Loucy (cell line): ENCODE measurements at regions not wholly inside any gene's neighbourhood (a gene's known extent, or its start where the extent isn't known, plus 50 kb on each side); places are given as distances from the start of the nearest gene placed in this dataset.

Experiments used
- H2AFZ ChIP-seq: fragments of 200-600 bp; sonication (generic); 2 replicates; pipeline ENCODE4 v1.6.0; 2016; ENCODE audit warnings: antibody characterized with exemption, mild to moderate bottlenecking, low read length, moderate library complexity
- H3F3A ChIP-seq: fragments of 200-600 bp; 2 replicates; pipeline ENCODE4 v1.6.0; 2016; ENCODE audit warnings: antibody characterized with exemption, low read depth, mild to moderate bottlenecking
- H3K27me3 ChIP-seq: fragments of 200-600 bp; sonication (generic); 2 replicates; pipeline ENCODE4 v1.6.1; 2014; ENCODE audit warnings: low read length, mild to moderate bottlenecking; ENCODE audit not compliant: insufficient read depth, poor library complexity, severe bottlenecking
- H3K36me3 ChIP-seq: fragments of 200-600 bp; sonication (generic); 2 replicates; pipeline ENCODE4 v1.6.1; 2016; ENCODE audit warnings: low read length; ENCODE audit not compliant: insufficient read depth
- H3K4me1 ChIP-seq: fragments of 200-600 bp; sonication (generic); 2 replicates; pipeline ENCODE4 v1.5.1; 2014; ENCODE audit warnings: low read length, mild to moderate bottlenecking; ENCODE audit not compliant: insufficient read depth, poor library complexity, severe bottlenecking
- H3K4me2 ChIP-seq: fragments of 200-600 bp; sonication (generic); 2 replicates; pipeline ENCODE4 v1.6.0; 2014; ENCODE audit warnings: antibody characterized with exemption, low read length, low read depth, mild to moderate bottlenecking; ENCODE audit not compliant: poor library complexity, severe bottlenecking
- H3K4me3 ChIP-seq: fragments of 200-600 bp; sonication (generic); 2 replicates; pipeline ENCODE4 v1.5.1; 2014; ENCODE audit warnings: low read length, mild to moderate bottlenecking, mixed read lengths; ENCODE audit not compliant: poor library complexity, severe bottlenecking
- H3K79me2 ChIP-seq: fragments of 200-600 bp; sonication (generic); 2 replicates; pipeline ENCODE4 v1.6.1; 2014; ENCODE audit warnings: low read length; ENCODE audit not compliant: insufficient read depth
- H3K9ac ChIP-seq: fragments of 200-600 bp; sonication (generic); 2 replicates; pipeline ENCODE4 v1.6.0; 2014; ENCODE audit warnings: mild to moderate bottlenecking, low read depth, low read length, moderate library complexity; ENCODE audit not compliant: poor library complexity, severe bottlenecking
- H3K9me2 ChIP-seq: fragments of 200-600 bp; sonication (generic); replicated peaks from 2 replicates; pipeline ENCODE4 v1.6.1; 2016; ENCODE audit warnings: low read depth, low read length, mixed read lengths
- H3K9me3 ChIP-seq: fragments of 200-600 bp; sonication (generic); 2 replicates; pipeline ENCODE4 v1.6.1; 2014; ENCODE audit warnings: mild to moderate bottlenecking, antibody characterized with exemption, low read length, low read depth; ENCODE audit not compliant: insufficient read depth
- H4K20me1 ChIP-seq: fragments of 200-600 bp; sonication (generic); 2 replicates; pipeline ENCODE4 v1.6.0; 2014; ENCODE audit warnings: antibody characterized with exemption, low read length, mild to moderate bottlenecking; ENCODE audit not compliant: insufficient read depth, poor library complexity, severe bottlenecking
- EZH2phosphoT487 ChIP-seq: fragments of 200-600 bp; IDR thresholded peaks from 2 replicates; pipeline ENCODE4 v1.6.1; 2018; ENCODE audit warnings: antibody characterized with exemption, mild to moderate bottlenecking, moderate library complexity, borderline replicate concordance
- TF ChIP-seq, protein P1 (sequence below): fragments of 200-600 bp; sonication (generic); conservative IDR thresholded peaks from 2 replicates; pipeline ENCODE4 v1.5.1; 2014; ENCODE audit warnings: mild to moderate bottlenecking, antibody characterized with exemption, low read length

DNA sequence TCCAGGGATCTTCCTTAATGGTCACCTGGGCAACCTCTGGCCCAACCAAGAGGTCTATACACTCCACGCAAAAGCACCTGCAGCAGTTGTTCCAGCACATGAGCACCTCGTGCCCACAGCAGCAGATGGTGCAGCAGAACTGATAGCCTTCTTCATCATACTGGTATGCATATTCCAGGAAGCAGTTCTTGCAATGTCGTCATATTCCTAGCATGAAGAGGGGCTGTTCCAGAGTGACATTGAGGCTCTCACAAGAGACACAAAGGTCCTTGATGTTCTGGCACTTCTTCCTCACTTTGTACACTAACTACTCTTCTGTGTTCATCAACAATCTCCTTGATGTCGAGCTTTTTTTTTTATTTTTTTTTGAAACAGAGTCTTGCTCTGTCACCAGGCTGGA, 386.2 kb downstream of the MEIS1 start:
- H3K79me2 ChIP-seq, result no peaks in the 10 kb centered on the region
- H3K4me1 ChIP-seq, result no peaks in the 10 kb centered on the region
- no peaks in the 10 kb centered on the region for H3K27me3 ChIP-seq
- H3K9me2 ChIP-seq, result no peaks in the 10 kb centered on the region
- TF ChIP-seq EZH2phosphoT487, result no peak
- TF ChIP-seq, protein P1, sequence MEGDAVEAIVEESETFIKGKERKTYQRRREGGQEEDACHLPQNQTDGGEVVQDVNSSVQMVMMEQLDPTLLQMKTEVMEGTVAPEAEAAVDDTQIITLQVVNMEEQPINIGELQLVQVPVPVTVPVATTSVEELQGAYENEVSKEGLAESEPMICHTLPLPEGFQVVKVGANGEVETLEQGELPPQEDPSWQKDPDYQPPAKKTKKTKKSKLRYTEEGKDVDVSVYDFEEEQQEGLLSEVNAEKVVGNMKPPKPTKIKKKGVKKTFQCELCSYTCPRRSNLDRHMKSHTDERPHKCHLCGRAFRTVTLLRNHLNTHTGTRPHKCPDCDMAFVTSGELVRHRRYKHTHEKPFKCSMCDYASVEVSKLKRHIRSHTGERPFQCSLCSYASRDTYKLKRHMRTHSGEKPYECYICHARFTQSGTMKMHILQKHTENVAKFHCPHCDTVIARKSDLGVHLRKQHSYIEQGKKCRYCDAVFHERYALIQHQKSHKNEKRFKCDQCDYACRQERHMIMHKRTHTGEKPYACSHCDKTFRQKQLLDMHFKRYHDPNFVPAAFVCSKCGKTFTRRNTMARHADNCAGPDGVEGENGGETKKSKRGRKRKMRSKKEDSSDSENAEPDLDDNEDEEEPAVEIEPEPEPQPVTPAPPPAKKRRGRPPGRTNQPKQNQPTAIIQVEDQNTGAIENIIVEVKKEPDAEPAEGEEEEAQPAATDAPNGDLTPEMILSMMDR, result no peak
- no peak overlapping the region for H2AFZ ChIP-seq
- H3F3A ChIP-seq, result no peaks in the 10 kb centered on the region
- H3K4me2 ChIP-seq, result no peak overlapping the region
- no peak overlapping the region for H3K9ac ChIP-seq
- H3K36me3 ChIP-seq, result no peaks in the 10 kb centered on the region
- H4K20me1 ChIP-seq, result no peaks in the 10 kb centered on the region
- H3K4me3 ChIP-seq, result no peak overlapping the region
- peaks cover 5% of the 10 kb centered on the region; the same call in 1 of the 2 replicates for H3K9me3 ChIP-seq

DNA sequence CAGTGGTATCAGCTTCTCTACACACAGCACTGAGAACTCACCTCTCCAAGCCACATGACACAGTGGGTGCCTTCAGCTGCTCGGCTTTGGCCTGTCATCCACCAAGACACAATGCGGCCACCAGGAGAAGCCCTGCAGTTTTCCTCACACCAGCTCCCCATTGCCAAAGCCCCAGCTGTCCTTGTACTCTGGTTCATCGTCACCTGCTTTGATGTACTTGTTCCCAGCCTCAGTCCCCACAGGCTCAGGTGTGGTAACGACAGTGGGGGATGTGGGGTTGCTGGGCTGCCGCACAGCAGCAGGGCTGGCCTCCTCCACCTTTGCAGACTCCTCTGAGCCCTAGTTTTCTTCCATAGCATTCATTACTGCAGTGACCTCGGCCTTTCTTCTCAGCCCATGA, 387.3 kb downstream of the MEIS1 start:
- Histone ChIP-seq H2AFZ (no peak overlapping the region), H3K79me2 (no peaks in the 10 kb centered on the region), H3K4me2 (no peak overlapping the region), H3K9ac (no peak overlapping the region), H3K9me3 (peaks cover 5% of the 10 kb centered on the region; the same call in 1 of the 2 replicates), H4K20me1 (no peaks in the 10 kb centered on the region), H3K27me3 (no peaks in the 10 kb centered on the region), H3F3A (no peaks in the 10 kb centered on the region), H3K4me1 (no peaks in the 10 kb centered on the region), H3K4me3 (no peak overlapping the region), H3K9me2 (no peaks in the 10 kb centered on the region), H3K36me3 (no peaks in the 10 kb centered on the region)
- TF ChIP-seq EZH2phosphoT487, result no peak
- TF ChIP-seq, protein P1, result no peak

DNA sequence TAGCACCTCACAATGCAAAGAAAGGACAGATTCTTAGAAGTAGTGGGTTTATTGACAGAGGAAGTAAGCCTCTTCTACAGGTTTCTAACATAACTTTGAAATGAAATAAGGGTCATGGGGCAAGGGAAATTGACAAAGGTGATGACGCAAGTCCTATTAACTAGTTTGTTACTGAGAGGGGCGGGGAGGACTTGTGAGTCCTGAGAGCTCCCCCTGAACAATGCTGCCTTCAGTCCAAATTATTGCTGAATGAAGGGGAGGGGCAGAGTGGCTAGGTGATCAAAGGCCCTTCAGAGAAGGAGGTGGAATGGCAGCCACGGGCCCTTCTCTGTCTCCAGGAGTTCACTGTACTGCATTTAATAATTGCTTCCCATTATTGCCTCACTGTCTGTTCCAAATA, 390.0 kb downstream of the MEIS1 start:
- H3K79me2 ChIP-seq, result no peaks in the 10 kb centered on the region

More for the DNA sequence above, 390.0 kb downstream of the MEIS1 start:
- no peaks in the 10 kb centered on the region for H3K9me2 ChIP-seq
- no peak overlapping the region for H2AFZ ChIP-seq
- no peak overlapping the region for H3K4me2 ChIP-seq
- no peak for TF ChIP-seq EZH2phosphoT487
- TF ChIP-seq, protein P1, result no peak
- no peaks in the 10 kb centered on the region for H3K4me1 ChIP-seq
- H3K9ac ChIP-seq, result no peak overlapping the region
- H3F3A ChIP-seq, result no peaks in the 10 kb centered on the region
- H3K4me3 ChIP-seq, result no peak overlapping the region
- no peaks in the 10 kb centered on the region for H4K20me1 ChIP-seq
- H3K36me3 ChIP-seq, result no peaks in the 10 kb centered on the region
- H3K9me3 ChIP-seq, result no peaks in the 10 kb centered on the region; the same call in 1 of the 2 replicates
- H3K27me3 ChIP-seq, result no peaks in the 10 kb centered on the region
